ENCODE measurements at regions not wholly inside any gene's neighbourhood (a gene's known extent, or its start where the extent isn't known, plus 50 kb on each side); places are given as distances from the start of the nearest gene placed in this dataset.

- no peak for TF ChIP-seq POLR2AphosphoS5 (IDR thresholded peaks at IDR 0.05)
- TF ChIP-seq, protein P1, sequence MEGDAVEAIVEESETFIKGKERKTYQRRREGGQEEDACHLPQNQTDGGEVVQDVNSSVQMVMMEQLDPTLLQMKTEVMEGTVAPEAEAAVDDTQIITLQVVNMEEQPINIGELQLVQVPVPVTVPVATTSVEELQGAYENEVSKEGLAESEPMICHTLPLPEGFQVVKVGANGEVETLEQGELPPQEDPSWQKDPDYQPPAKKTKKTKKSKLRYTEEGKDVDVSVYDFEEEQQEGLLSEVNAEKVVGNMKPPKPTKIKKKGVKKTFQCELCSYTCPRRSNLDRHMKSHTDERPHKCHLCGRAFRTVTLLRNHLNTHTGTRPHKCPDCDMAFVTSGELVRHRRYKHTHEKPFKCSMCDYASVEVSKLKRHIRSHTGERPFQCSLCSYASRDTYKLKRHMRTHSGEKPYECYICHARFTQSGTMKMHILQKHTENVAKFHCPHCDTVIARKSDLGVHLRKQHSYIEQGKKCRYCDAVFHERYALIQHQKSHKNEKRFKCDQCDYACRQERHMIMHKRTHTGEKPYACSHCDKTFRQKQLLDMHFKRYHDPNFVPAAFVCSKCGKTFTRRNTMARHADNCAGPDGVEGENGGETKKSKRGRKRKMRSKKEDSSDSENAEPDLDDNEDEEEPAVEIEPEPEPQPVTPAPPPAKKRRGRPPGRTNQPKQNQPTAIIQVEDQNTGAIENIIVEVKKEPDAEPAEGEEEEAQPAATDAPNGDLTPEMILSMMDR (IDR thresholded peaks at IDR 0.05) = no peak
- TF ChIP-seq POLR2A (IDR thresholded peaks at IDR 0.05) = no peak
These were observed 253.7 kb upstream of the FOXD3 start for GRCh38 chr1:63068626-63069025.

All from prostate gland (tissue), 2 donors.